HG03064 (cell line): ENCODE measurements at regions not wholly inside any gene's neighbourhood (a gene's known extent, or its start where the extent isn't known, plus 50 kb on each side); places are given as distances from the start of the nearest gene placed in this dataset.
A peak's percentile ranks its signal among the peaks of the same experiment; 100 is the strongest.

Source experiments
- ATAC-seq: cut with Tn5 transposase; IDR thresholded peaks from one replicate; pipeline ENCODE4 v1.9.1; 2021; ENCODE audit warnings: low read depth; ENCODE audit not compliant: unreplicated experiment

- no peak for ATAC-seq
These were observed 154.8 kb downstream of the GADD45G start for GRCh38 chr9:89759572-89759971.

GRCh38 chr9:89760123-89760522, 155.3 kb downstream of the GADD45G start:
- no peak for ATAC-seq

DNA sequence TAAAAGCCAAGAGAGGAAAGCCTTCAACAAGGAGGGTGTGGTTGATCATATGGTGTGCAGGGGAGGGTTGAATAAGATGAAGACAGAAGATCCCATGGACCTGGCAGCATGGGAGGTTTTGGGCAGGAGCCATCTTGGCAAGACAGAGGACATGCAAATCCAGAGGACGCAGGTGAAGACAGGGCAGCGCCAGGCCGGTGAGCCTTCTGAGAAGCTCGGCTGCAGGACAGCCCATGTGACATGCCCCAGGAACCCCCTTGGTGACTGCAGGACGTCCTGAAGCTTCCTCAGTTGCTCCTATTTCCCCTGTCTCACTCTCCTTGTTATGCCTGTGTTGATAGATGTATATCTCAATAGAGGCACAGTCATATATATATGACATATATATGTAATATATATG, 159.4 kb downstream of the GADD45G start:
- no peak for ATAC-seq

DNA sequence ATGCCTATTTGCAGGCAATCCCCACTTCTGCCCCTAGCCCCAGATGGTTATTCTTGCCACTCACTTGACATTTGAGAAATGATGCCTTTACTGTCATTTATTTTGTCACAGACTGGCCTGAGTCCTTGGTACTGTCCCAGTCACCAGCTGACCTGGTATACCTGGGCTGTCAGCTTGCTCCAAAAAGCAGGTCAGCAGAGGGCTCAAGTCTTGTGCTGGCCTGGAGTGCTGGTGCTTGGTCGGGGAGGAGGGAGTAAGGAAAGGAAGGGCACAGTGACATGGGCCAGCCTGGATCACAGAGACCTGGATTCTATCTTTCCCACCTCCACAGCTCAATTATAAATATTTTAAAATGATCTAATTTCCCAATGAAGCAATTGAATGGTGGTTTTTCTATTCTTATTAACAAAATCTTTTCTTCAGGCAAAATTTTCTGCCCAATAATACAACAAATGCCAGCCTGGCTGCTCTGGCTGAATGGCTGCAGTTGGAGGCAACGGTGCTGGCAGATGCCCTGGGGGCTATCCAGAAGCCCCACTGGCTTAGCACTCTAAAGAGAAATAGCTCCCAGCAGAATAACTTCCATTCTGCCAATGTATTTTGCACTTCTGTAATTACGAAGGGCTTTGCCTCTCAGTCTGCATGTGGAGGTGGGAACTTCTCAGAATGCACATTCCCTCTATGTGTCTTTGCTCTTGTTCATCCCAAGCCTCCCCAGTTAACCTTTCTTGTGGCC, 160.6 kb downstream of the GADD45G start:
- ATAC-seq = no peak

- ATAC-seq = no peak
These were observed 162.2 kb downstream of the GADD45G start for GRCh38 chr9:89766991-89767390.

DNA sequence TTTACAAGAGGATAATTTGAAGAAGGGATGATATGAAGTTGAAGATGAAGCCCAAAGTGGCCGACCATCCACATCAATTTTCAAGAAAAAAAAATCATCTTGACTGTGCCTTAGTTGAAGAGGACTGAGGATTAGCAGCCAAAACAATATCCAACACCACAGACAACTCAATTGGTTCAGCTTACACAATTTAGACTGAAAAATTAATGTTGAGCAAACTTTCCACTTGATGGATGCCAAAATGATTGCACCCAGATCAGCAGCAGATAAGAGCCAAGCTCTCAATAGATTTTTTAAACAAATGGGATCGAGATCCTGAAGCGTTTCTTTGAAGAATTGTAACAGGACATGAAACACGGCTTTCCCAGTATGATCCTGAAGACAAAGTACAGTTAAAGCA, 163.2 kb downstream of the GADD45G start:
- no peak for ATAC-seq

GRCh38 chr9:89768650-89769071, 163.8 kb downstream of the GADD45G start:
- ATAC-seq = no peak

DNA sequence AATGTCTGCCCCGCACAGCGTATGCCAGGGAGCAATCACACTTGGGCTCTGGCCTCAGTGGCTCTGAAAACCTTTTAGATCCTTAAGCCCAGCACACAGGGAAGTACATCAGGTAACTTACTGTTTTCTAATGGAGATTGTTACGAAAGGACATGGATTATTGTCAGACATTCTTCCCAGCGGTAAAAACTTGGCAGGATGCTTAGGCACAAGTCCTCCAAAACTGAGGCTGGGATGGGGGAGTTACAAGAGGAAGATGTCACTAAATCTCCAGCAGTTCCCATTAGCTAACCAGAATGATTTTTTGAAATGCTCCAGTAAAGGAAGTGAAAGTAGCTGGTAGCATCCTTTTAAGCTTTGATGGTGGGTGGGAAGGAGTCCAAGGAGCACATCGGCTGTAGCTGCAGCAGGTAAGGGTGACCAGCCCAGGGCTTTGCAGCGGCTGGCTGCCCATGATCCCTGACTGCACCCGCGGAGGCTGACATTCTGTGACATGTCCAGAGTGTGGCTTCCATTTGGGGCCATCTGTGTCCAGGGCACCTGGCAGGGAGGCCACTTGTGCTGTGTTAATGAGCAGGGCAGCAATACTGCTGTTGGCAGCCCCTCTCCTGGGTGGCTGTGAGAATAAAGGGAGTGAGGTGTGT, 165.8 kb downstream of the GADD45G start:
- ATAC-seq = no peak

- no peak for ATAC-seq
These were observed 166.4 kb downstream of the GADD45G start for GRCh38 chr9:89771205-89771604.

DNA sequence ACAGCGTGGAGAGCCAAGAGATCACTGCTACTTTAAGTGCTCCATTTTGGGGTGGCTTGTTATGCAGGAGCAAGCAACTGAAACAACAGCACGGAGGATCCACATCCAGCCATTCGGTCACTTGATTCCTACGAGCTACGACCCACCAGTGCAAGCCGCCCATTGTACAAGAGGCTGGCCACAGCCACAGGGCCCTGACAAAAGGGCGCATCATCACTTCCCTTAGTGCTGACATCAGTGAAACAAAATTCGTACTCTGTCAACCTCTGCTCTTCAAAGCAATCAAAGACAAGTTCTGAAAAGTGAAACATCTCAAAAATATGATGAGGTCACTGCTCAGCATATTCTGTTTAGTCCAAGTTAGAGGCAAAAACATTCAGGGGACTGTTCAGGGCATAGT, 168.4 kb downstream of the GADD45G start:
- no peak for ATAC-seq

GRCh38 chr9:89774858-89775370, 170.1 kb downstream of the GADD45G start:
- no peak for ATAC-seq

- no peak for ATAC-seq
These were observed 170.8 kb downstream of the GADD45G start for GRCh38 chr9:89775641-89776040.

DNA sequence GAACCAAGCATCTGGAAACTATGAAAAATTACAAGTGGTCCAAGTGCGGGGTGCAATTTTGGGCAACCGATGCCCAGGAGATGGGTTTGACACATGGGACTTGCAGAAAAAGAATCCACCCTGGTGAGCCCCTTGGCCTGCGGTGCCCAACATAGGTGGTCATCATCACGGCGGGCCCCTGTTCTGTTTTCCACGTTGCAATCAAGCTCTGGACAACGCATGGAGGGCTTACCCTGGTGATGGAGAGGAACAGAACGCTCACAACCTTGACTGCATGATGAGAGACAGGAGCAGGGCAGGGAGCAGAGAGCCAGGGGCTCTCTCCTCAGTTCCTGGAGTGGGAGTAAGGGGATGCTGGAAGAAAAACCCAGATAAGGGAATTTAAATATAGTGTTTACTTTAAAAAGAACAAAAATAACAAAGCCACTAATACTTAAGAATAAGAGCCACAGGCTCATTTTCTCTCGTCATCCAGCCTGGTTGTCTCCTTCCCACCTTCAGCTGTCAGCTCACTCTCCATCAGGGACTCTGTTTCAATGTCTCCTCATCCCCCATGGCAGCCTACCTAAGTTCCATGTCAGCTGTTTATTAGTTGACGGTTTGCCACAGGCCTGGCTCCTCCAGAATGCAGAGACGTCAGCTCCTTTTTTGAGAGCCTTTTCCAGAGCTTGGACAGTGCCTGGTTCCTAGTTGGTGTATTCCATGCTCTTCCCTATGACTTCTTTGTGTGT, 172.1 kb downstream of the GADD45G start:
- ATAC-seq = no peak

DNA sequence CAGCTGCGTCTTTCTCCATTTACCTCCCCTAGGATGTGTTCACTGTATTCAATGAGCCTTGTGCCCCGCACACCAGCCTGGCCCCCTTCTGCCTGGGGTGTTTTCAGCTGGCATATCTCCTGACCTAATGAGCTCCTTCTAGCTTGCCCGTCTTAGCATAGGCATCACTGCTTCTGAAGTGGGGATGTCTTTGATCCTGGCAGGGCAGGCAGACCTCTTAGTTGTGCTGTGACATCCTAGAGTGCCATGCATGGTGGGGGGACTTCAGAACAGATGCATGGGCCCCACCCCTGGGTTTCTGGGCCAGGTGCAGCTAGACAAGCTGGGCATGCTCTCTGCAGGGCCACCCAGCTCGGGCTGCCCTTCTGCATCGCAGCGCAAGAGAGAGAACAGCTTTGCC, 172.7 kb downstream of the GADD45G start:
- ATAC-seq = no peak

DNA sequence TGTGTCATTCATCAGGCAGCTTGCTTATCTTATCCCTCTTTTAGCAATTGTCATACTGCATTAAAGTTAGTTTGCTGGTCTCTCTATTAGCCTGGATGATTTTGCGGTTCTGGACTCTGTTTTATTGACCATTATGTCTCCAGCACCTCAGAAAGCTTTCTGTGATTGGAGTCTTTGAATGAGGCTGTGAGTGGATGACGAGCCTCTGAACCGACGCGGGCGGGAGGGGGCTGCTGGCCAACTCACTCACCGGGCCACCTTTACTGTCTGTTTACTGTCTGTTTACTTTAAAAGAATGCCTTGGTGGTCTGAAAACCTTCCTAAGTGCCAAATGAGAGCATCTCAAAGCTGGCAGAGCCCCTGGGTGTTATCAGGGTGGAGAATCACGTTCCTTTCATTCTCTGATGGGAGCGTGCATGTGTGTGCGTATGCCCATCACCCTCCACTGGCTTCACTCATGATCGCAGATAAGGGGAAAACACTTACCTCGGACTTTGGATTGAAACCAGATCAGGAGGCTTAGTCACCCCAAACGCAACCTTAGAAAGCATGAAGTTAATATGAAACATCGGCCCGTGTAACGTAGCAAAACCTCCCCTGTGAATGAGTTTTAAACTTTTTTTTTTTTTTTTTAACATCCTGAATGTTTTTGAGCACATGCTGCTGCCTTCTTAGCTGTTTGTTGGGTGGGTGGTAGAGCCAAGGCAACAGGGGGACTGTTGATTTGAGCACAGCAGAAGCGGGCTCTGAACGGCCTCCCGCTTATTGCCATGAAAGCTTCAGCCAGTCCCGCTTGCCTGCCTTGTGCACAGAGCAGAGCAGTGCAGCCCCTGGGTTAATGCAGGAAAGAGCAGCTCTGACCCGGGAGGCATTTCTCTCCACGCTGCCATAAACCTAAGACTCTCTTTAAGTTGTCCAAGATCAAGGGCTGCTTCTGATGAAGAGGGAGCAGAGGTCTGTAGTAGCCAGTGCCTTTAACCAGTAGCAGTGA, 173.6 kb downstream of the GADD45G start:
- no peak for ATAC-seq

- no peak for ATAC-seq
These were observed 174.8 kb downstream of the GADD45G start for GRCh38 chr9:89779405-89780203.

GRCh38 chr9:89780959-89781358, 176.1 kb downstream of the GADD45G start:
- ATAC-seq = no peak

GRCh38 chr9:89781838-89782540, 177.2 kb downstream of the GADD45G start:
- ATAC-seq = peak; percentile 69

DNA sequence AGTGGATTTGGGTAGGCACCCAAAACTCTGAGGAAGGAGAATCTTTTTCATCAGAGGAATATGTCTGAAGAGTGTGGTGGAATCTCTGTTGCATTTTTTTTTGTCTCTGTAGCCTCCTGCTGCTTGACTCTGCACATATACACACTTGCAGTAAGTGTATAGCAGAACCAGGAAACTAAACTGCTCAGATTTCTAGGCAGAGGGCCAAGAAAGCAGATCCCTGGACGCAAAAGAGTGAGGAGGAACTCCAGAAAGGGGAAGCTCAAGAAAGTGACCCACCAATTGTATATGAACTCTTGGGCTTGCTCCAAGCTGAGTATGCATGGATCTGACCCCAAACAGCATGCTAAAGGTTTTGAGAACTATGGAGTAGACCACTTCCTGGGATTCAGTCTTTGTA, 181.8 kb downstream of the GADD45G start:
- no peak for ATAC-seq
